C4-2B (cell line): ENCODE measurements at regions not wholly inside any gene's neighbourhood (a gene's known extent, or its start where the extent isn't known, plus 50 kb on each side); places are given as distances from the start of the nearest gene placed in this dataset.

Source experiments
- ZFX ChIP-seq: fragments of 450-650 bp; IDR thresholded peaks from 2 replicates; pipeline ENCODE4 v1.6.1; 2017
- TF ChIP-seq, protein P1 (sequence below): fragments of 450-650 bp; conservative IDR thresholded peaks from 2 replicates; pipeline ENCODE4 v1.5.1; 2017; ENCODE audit warnings: mild to moderate bottlenecking

DNA sequence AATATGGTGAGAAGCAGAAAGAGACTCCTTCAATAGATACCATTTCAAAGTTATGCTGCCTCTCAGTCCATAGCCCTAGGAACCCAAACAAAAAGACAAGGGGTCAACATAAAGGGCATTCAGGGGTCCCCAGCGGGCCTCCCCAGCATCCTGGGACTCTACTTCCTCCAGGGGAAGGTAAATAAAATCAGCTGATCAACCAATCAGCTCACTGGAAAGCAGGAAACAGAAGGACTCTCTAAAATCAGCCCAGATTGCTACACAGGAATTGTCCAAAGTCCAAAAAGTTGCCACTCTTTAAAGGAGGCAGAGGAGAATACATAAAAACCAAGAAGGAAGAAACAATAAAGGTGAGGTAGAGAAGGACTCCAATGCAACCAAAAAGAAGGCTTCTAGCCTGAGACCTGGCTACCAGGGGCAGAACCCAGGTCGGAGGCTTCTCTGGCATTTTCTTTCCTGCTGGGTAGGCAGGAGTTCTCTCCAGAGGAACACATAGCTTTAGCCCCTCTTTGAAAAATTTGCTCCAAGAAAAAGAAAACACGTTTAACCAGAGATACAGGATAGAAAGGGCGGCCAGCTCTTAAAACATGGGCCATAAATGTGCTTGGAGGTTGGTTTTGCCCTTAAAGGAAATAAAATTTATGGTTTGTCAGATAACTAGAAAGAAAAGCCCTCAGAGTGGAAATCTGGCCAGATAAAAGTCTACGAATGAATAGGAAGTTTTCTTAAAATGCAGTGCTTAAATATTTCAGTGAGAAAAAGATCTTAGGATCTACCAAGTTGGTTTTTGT, 404.6 kb downstream of the SOX9 start:
- TF ChIP-seq, protein P1, sequence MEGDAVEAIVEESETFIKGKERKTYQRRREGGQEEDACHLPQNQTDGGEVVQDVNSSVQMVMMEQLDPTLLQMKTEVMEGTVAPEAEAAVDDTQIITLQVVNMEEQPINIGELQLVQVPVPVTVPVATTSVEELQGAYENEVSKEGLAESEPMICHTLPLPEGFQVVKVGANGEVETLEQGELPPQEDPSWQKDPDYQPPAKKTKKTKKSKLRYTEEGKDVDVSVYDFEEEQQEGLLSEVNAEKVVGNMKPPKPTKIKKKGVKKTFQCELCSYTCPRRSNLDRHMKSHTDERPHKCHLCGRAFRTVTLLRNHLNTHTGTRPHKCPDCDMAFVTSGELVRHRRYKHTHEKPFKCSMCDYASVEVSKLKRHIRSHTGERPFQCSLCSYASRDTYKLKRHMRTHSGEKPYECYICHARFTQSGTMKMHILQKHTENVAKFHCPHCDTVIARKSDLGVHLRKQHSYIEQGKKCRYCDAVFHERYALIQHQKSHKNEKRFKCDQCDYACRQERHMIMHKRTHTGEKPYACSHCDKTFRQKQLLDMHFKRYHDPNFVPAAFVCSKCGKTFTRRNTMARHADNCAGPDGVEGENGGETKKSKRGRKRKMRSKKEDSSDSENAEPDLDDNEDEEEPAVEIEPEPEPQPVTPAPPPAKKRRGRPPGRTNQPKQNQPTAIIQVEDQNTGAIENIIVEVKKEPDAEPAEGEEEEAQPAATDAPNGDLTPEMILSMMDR: no peak
- no peak for TF ChIP-seq ZFX
